GM12878 (cell line): ENCODE measurements at regions not wholly inside any gene's neighbourhood (a gene's known extent, or its start where the extent isn't known, plus 50 kb on each side); places are given as distances from the start of the nearest gene placed in this dataset.

Source experiments
- ATAC-seq: fragments of 200-7000 bp; cut with Tn5 transposase; 3 replicates; pipeline ENCODE4 v1.9.1; 2020; ENCODE audit warnings: mild to moderate bottlenecking, moderate library complexity
- BruUV-seq: library from RNA; stranded (reverse); fragments of 400-500 nt; replicated peaks from 2 replicates; lab custom pipeline; 2021; lab: Mats Ljungman, UMichigan
- CTCF ChIA-PET: fragments of 300-600 bp; sonication (Branson Sonifier 250); formaldehyde crosslinking; extraction: SDS; loops from one replicate; lab custom pipeline; 2021; ENCODE audit warnings: inconsistent platforms; lab: Yijun Ruan, JAX
- POLR2A ChIA-PET: fragments of 350-600 bp; formaldehyde crosslinking; extraction: SDS; loops from one replicate; lab custom pipeline; 2021; ENCODE audit warnings: inconsistent platforms; lab: Charles Lee
- RAD21 ChIA-PET: fragments of 300-600 bp; sonication (Branson Sonifier 250); formaldehyde crosslinking; loops from one replicate; lab custom pipeline; 2023; ENCODE audit warnings: antibody characterized with exemption; ENCODE audit not compliant: unreplicated experiment; lab: Charles Lee
- SMC1A ChIA-PET: fragments of 300-600 bp; sonication (Branson Sonifier 250); formaldehyde crosslinking; loops from one replicate; lab custom pipeline; 2023; ENCODE audit not compliant: unreplicated experiment, uncharacterized antibody; lab: Charles Lee
- DNase-seq: peaks from one replicate; pipeline ENCODE4 v3.0.0-alpha.2; 2011; ENCODE audit warnings: low read depth, low spot score
- FAIRE-seq: peaks from 3 replicates; lab custom pipeline; 2011; peaks lifted over from hg19 to GRCh38; lab: Jason Lieb, UNC
- H2AFZ ChIP-seq: 2 replicates; pipeline ENCODE4 v1.6.0; 2011; ENCODE audit warnings: low read depth, low read length, control low read depth; ENCODE audit not compliant: control insufficient read depth
- H3K27ac ChIP-seq: 2 replicates; pipeline ENCODE4 v1.5.1; 2011; ENCODE audit warnings: control low read depth; ENCODE audit not compliant: control insufficient read depth, insufficient read depth
- H3K27me3 ChIP-seq, 2 experiments: replicated peaks in 1 of 2; 2 replicates each; pipeline versions ENCODE4 v1.6.0 to v1.6.1; 2011; ENCODE audit warnings: low read length in 1 of 2; ENCODE audit not compliant: control insufficient read depth in 2 of 2, insufficient read depth in 2 of 2
- H3K36me3 ChIP-seq, 2 experiments: 2 replicates each; pipeline ENCODE4 v1.5.1; 2011; ENCODE audit warnings: low read length in 1 of 2; ENCODE audit not compliant: control insufficient read depth in 2 of 2, insufficient read depth in 2 of 2
- H3K4me1 ChIP-seq: 2 replicates; pipeline ENCODE4 v1.6.1; 2011; ENCODE audit warnings: mild to moderate bottlenecking, low read length, moderate library complexity, mixed read lengths; ENCODE audit not compliant: control insufficient read depth, insufficient read depth
- H3K4me2 ChIP-seq: 2 replicates; pipeline ENCODE4 v1.6.0; 2011; ENCODE audit warnings: control low read depth; ENCODE audit not compliant: control insufficient read depth, insufficient read depth
- H3K4me3 ChIP-seq: fragments of 200-600 bp; sonication (generic); 2 replicates; pipeline ENCODE4 v1.5.1; 2016
- H3K79me2 ChIP-seq: 2 replicates; pipeline ENCODE4 v1.6.0; 2011; ENCODE audit warnings: low read length; ENCODE audit not compliant: control insufficient read depth, insufficient read depth
- H3K9ac ChIP-seq: 2 replicates; pipeline ENCODE4 v1.8.0; 2011; ENCODE audit warnings: low read length, control low read depth, mixed read lengths; ENCODE audit not compliant: control insufficient read depth, insufficient read depth
- H3K9me3 ChIP-seq: replicated peaks from 3 replicates; pipeline ENCODE4 v1.5.1; 2011; ENCODE audit warnings: mild to moderate bottlenecking, low read length; ENCODE audit not compliant: control insufficient read depth, insufficient read depth
- H4K20me1 ChIP-seq: 2 replicates; pipeline ENCODE4 v1.6.0; 2011; ENCODE audit not compliant: control insufficient read depth, insufficient read depth
- CREM ChIP-seq: IDR thresholded peaks from 2 replicates; pipeline ENCODE4 v1.6.1; 2014; ENCODE audit warnings: antibody characterized with exemption, low read depth
- FOS ChIP-seq: IDR thresholded peaks from 3 replicates; pipeline ENCODE4 v1.6.1; 2011; ENCODE audit warnings: borderline replicate concordance; ENCODE audit not compliant: insufficient read length; ENCODE audit errors: extremely low read depth
- FOXK2 ChIP-seq: fragments of 450-650 bp; IDR thresholded peaks from 2 replicates; pipeline ENCODE4 v1.6.1; 2017; ENCODE audit warnings: mild to moderate bottlenecking, moderate library complexity
- NFYB ChIP-seq: IDR thresholded peaks from 2 replicates; pipeline ENCODE4 v1.6.1; 2011; ENCODE audit warnings: low read depth, mild to moderate bottlenecking, low read length, improper control_type of control experiment, moderate library complexity; ENCODE audit not compliant: insufficient read depth
- NR2C1 ChIP-seq: fragments of 450-650 bp; IDR thresholded peaks from 2 replicates; pipeline ENCODE4 v1.6.1; 2017; ENCODE audit warnings: antibody characterized with exemption, mild to moderate bottlenecking, moderate library complexity
- NR2C2 ChIP-seq: IDR thresholded peaks from 2 replicates; pipeline ENCODE4 v1.6.1; 2011; ENCODE audit warnings: borderline replicate concordance, low read depth; ENCODE audit not compliant: control insufficient read depth, insufficient read length
- NR2F1 ChIP-seq: fragments of 450-650 bp; conservative IDR thresholded peaks from 2 replicates; pipeline ENCODE4 v1.6.1; 2017; ENCODE audit warnings: mild to moderate bottlenecking
- NRF1 ChIP-seq: conservative IDR thresholded peaks from 2 replicates; pipeline ENCODE4 v1.6.1; 2011; ENCODE audit warnings: mild to moderate bottlenecking, low read depth, low read length, improper control_type of control experiment
- PAX8 ChIP-seq: fragments of 450-650 bp; IDR thresholded peaks from 2 replicates; pipeline ENCODE4 v1.6.1; 2017; ENCODE audit warnings: mild to moderate bottlenecking, moderate library complexity
- SMAD1 ChIP-seq: fragments of 450-650 bp; IDR thresholded peaks from 2 replicates; pipeline ENCODE4 v1.6.1; 2018; ENCODE audit warnings: mild to moderate bottlenecking, low read depth; ENCODE audit not compliant: partially characterized antibody
- SREBF1 ChIP-seq: IDR thresholded peaks from 2 replicates; pipeline ENCODE4 v1.6.1; 2012; ENCODE audit warnings: mild to moderate bottlenecking, low read length
- ZBED1 ChIP-seq: IDR thresholded peaks from 2 replicates; pipeline ENCODE4 v1.6.1; 2016; ENCODE audit warnings: borderline replicate concordance
- ZNF217 ChIP-seq: fragments of 450-650 bp; IDR thresholded peaks from 2 replicates; pipeline ENCODE4 v1.6.1; 2017; ENCODE audit warnings: antibody characterized with exemption, mild to moderate bottlenecking
- ZSCAN29 ChIP-seq: fragments of 450-650 bp; IDR thresholded peaks from 2 replicates; pipeline ENCODE4 v1.6.1; 2017; ENCODE audit warnings: mild to moderate bottlenecking, moderate library complexity
- WGBS: methylation state at CpG from one replicate; pipeline ENCODE4 v1.1.6; 2016; ENCODE audit warnings: low lambda C conversion rate; ENCODE audit not compliant: insufficient replicate concordance, insufficient coverage; ENCODE audit errors: missing lambda C conversion rate; 5-methylcytosine and 5-hydroxymethylcytosine counted together
- in situ Hi-C: fragments of 300-500 bp; cut with MboI; formaldehyde crosslinking; loops from 9 replicates; pipeline ENCODE4 v1.14.3; 2018; ENCODE audit warnings: mixed read lengths
- intact Hi-C: fragments of 100-400 bp; cut with micrococcal nuclease; formaldehyde crosslinking; loops from one replicate; pipeline ENCODE4 v1.14.2; 2022; ENCODE audit not compliant: unreplicated experiment
- TF ChIP-seq, protein P1 (sequence below): fragments of 450-650 bp; IDR thresholded peaks from 2 replicates; pipeline ENCODE4 v1.6.1; 2017; ENCODE audit warnings: antibody characterized with exemption, mild to moderate bottlenecking, moderate library complexity
- TF ChIP-seq, protein P2 (sequence below): IDR thresholded peaks from 2 replicates; pipeline ENCODE4 v1.6.1; 2012; ENCODE audit warnings: low read length, inconsistent platforms
- TF ChIP-seq, protein P3 (sequence below): fragments of 450-650 bp; IDR thresholded peaks from 2 replicates; pipeline ENCODE4 v1.6.1; 2016; ENCODE audit warnings: mild to moderate bottlenecking, moderate library complexity, borderline replicate concordance
- TF ChIP-seq, protein P4 (sequence below): IDR thresholded peaks from 2 replicates; pipeline ENCODE4 v1.6.1; 2012; ENCODE audit warnings: low read depth, low read length, improper control_type of control experiment

DNA sequence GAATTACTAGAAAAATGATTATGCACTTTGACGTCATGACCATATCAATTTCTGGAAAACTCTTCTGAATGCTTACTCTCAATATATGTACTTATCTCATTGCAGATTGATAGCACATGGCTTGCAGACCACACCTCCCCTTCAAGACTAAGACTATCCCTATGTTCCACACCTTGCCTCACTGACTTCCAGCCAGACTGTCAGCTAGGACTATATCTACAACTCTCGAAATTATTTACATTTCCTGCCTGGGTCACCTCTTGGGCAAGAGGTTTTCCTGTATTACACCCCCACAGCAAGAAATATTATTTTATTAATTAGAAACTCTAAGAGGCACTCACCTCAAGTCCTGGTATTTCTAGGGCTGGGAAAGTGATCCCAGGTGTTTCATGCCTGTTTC lies 236.6 kb downstream of the CYRIA start:
- SMC1A ChIA-PET, result interaction anchor here (0.8 kb wide), 1 partner anchor 12 kb away, joined by 3 read pairs; no protein-coding TSS in a partner anchor
- FAIRE-seq (no peak), ATAC-seq (no peak), DNase-seq (no peak)
- Histone ChIP-seq H3K4me1 (no peaks in the 10 kb centered on the region), H3K27me3 (no peaks in the 10 kb centered on the region), H3K36me3 (no peaks in the 10 kb centered on the region), H3K4me2 (no peak overlapping the region), H3K79me2 (no peaks in the 10 kb centered on the region), H3K27ac (no peak overlapping the region), H3K9ac (no peak overlapping the region), H4K20me1 (no peaks in the 10 kb centered on the region), H3K4me3 (no peak overlapping the region), H3K9me3 (no peaks in the 10 kb centered on the region), H2AFZ (no peak overlapping the region)
- RAD21 ChIA-PET, result no interaction called here
- POLR2A ChIA-PET, result no interaction called here
- intact Hi-C loops, result no loop called here
- BruUV-seq, result no TSS peak
- WGBS, result 15% methylated on average over 2 of the region's 2 CpGs
- CTCF ChIA-PET, result no interaction called here
- in situ Hi-C loops, result no loop called here
- TF ChIP-seq, protein P1, sequence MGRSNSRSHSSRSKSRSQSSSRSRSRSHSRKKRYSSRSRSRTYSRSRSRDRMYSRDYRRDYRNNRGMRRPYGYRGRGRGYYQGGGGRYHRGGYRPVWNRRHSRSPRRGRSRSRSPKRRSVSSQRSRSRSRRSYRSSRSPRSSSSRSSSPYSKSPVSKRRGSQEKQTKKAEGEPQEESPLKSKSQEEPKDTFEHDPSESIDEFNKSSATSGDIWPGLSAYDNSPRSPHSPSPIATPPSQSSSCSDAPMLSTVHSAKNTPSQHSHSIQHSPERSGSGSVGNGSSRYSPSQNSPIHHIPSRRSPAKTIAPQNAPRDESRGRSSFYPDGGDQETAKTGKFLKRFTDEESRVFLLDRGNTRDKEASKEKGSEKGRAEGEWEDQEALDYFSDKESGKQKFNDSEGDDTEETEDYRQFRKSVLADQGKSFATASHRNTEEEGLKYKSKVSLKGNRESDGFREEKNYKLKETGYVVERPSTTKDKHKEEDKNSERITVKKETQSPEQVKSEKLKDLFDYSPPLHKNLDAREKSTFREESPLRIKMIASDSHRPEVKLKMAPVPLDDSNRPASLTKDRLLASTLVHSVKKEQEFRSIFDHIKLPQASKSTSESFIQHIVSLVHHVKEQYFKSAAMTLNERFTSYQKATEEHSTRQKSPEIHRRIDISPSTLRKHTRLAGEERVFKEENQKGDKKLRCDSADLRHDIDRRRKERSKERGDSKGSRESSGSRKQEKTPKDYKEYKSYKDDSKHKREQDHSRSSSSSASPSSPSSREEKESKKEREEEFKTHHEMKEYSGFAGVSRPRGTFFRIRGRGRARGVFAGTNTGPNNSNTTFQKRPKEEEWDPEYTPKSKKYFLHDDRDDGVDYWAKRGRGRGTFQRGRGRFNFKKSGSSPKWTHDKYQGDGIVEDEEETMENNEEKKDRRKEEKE, result no peak
- TF ChIP-seq NRF1 (no peak), ZNF217 (no peak), FOXK2 (no peak), ZSCAN29 (no peak), NFYB (no peak), NR2F1 (no peak), SREBF1 (no peak), NR2C1 (no peak), NR2C2 (no peak), SMAD1 (no peak), FOS (no peak), PAX8 (no peak), CREM (no peak), ZBED1 (no peak)
- TF ChIP-seq, protein P2, sequence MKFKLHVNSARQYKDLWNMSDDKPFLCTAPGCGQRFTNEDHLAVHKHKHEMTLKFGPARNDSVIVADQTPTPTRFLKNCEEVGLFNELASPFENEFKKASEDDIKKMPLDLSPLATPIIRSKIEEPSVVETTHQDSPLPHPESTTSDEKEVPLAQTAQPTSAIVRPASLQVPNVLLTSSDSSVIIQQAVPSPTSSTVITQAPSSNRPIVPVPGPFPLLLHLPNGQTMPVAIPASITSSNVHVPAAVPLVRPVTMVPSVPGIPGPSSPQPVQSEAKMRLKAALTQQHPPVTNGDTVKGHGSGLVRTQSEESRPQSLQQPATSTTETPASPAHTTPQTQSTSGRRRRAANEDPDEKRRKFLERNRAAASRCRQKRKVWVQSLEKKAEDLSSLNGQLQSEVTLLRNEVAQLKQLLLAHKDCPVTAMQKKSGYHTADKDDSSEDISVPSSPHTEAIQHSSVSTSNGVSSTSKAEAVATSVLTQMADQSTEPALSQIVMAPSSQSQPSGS, result no peak
- TF ChIP-seq, protein P3, sequence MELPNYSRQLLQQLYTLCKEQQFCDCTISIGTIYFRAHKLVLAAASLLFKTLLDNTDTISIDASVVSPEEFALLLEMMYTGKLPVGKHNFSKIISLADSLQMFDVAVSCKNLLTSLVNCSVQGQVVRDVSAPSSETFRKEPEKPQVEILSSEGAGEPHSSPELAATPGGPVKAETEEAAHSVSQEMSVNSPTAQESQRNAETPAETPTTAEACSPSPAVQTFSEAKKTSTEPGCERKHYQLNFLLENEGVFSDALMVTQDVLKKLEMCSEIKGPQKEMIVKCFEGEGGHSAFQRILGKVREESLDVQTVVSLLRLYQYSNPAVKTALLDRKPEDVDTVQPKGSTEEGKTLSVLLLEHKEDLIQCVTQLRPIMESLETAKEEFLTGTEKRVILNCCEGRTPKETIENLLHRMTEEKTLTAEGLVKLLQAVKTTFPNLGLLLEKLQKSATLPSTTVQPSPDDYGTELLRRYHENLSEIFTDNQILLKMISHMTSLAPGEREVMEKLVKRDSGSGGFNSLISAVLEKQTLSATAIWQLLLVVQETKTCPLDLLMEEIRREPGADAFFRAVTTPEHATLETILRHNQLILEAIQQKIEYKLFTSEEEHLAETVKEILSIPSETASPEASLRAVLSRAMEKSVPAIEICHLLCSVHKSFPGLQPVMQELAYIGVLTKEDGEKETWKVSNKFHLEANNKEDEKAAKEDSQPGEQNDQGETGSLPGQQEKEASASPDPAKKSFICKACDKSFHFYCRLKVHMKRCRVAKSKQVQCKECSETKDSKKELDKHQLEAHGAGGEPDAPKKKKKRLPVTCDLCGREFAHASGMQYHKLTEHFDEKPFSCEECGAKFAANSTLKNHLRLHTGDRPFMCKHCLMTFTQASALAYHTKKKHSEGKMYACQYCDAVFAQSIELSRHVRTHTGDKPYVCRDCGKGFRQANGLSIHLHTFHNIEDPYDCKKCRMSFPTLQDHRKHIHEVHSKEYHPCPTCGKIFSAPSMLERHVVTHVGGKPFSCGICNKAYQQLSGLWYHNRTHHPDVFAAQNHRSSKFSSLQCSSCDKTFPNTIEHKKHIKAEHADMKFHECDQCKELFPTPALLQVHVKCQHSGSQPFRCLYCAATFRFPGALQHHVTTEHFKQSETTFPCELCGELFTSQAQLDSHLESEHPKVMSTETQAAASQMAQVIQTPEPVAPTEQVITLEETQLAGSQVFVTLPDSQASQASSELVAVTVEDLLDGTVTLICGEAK, result no peak
- TF ChIP-seq, protein P4, sequence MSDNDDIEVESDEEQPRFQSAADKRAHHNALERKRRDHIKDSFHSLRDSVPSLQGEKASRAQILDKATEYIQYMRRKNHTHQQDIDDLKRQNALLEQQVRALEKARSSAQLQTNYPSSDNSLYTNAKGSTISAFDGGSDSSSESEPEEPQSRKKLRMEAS, result no peak
